HG03571 (cell line): ENCODE measurements at regions not wholly inside any gene's neighbourhood (a gene's known extent, or its start where the extent isn't known, plus 50 kb on each side); places are given as distances from the start of the nearest gene placed in this dataset.
"Not testable (repeated sequence)": the region's sequence is repeated elsewhere in the genome, so short reads cannot be mapped to it uniquely, and the experiment has no call there.

Source experiments
- ATAC-seq: cut with Tn5 transposase; IDR thresholded peaks from one replicate; pipeline ENCODE4 v1.9.1; 2021; ENCODE audit not compliant: unreplicated experiment

- ATAC-seq = not testable (repeated sequence)
These were observed 57.4 kb downstream of the FTHL17 start for GRCh38 chrX:31014474-31014873.

GRCh38 chrX:31012509-31013025, 59.3 kb downstream of the FTHL17 start:
- ATAC-seq = no peak

GRCh38 chrX:31007321-31007720, 64.5 kb downstream of the FTHL17 start:
- ATAC-seq = no peak

GRCh38 chrX:31006027-31006426, 65.8 kb downstream of the FTHL17 start:
- no peak for ATAC-seq

- no peak for ATAC-seq
These were observed 74.4 kb downstream of the FTHL17 start for GRCh38 chrX:30997411-30997810.

- ATAC-seq = no peak
These were observed 76.1 kb downstream of the FTHL17 start for GRCh38 chrX:30995705-30996104.

GRCh38 chrX:30995060-30995700, 76.7 kb downstream of the FTHL17 start:
- ATAC-seq = no peak

- not testable (repeated sequence) for ATAC-seq
These were observed 77.8 kb downstream of the FTHL17 start for GRCh38 chrX:30994018-30994417.

GRCh38 chrX:30992381-30992904, 79.4 kb downstream of the FTHL17 start:
- no peak for ATAC-seq

GRCh38 chrX:30990361-30990760, 81.5 kb downstream of the FTHL17 start:
- no peak for ATAC-seq

GRCh38 chrX:30982467-30982866, 89.4 kb downstream of the FTHL17 start:
- no peak for ATAC-seq

- ATAC-seq = no peak
These were observed 89.9 kb downstream of the FTHL17 start for GRCh38 chrX:30981968-30982367.

- no peak for ATAC-seq
These were observed 90.2 kb upstream of the TAB3 start for GRCh38 chrX:30979271-30979670.

- ATAC-seq = no peak
These were observed 86.4 kb upstream of the TAB3 start for GRCh38 chrX:30975467-30975866.

- no peak for ATAC-seq
These were observed 84.9 kb upstream of the TAB3 start for GRCh38 chrX:30973784-30974427.

- ATAC-seq = peak; percentile 79
These were observed 82.9 kb upstream of the TAB3 start for GRCh38 chrX:30971774-30972603.

GRCh38 chrX:30967516-30967915, 78.5 kb upstream of the TAB3 start:
- ATAC-seq = no peak

- ATAC-seq = no peak
These were observed 76.7 kb upstream of the TAB3 start for GRCh38 chrX:30965767-30966166.

- no peak for ATAC-seq
These were observed 72.5 kb upstream of the TAB3 start for GRCh38 chrX:30961387-30962174.

- ATAC-seq = no peak
These were observed 68.7 kb upstream of the TAB3 start for GRCh38 chrX:30957753-30958152.

GRCh38 chrX:30955687-30956086, 66.6 kb upstream of the TAB3 start:
- ATAC-seq = no peak
